AG10803 (cell line): ENCODE measurements at regions not wholly inside any gene's neighbourhood (a gene's known extent, or its start where the extent isn't known, plus 50 kb on each side); places are given as distances from the start of the nearest gene placed in this dataset.
"Not testable (repeated sequence)": the region's sequence is repeated elsewhere in the genome, so short reads cannot be mapped to it uniquely, and the experiment has no call there.

Experiments
- DNase-seq: peaks from one replicate; pipeline ENCODE4 v3.0.0; 2010; ENCODE audit warnings: low read depth
- H3K4me3 ChIP-seq: 2 replicates; pipeline ENCODE4 v1.5.1; 2011; ENCODE audit warnings: mild to moderate bottlenecking, low read length, control low read depth
- TF ChIP-seq, protein P1 (sequence below): conservative IDR thresholded peaks from 2 replicates; pipeline ENCODE4 v1.5.1; 2011; ENCODE audit warnings: mild to moderate bottlenecking, low read length, control low read depth, inconsistent platforms

DNA sequence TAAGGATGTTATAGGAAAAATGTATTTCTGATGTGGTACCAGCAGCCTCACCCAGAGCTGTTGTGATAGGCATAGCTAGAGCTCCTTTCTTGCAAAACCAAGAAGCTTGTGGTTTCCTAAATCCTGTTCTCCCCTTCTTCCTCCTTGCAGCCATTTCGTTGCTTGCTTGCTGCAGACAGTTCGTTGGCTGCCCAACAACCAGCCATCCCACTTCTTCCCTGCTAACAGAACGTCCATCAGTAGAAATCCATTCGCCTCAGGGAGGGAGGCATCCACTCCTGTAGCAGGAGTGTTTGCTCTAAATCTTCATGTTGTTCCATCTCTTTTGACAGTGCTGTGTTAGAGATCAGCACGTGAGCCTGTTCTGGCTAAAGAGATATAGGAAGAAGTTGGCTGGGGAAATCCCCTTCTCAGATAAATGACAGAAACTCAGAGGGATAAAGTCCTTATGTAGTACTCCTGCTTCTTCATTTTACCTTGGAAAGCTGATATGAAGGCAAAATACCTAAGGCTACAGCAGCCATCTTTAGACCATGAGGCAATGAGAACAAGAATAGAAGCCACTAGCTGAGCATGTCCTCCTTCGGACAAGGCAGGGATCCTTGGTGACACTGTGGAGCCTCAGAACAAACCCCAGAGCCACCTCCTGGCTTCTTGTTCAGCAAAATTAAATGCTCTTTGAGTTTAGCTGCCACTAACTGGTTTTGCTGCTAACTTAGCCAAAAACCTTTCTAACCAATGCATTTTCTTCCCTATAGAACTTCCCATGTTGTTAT is 68.4 kb upstream of the RELL1 start:
- no peak for DNase-seq
- no peak overlapping the region for H3K4me3 ChIP-seq
- TF ChIP-seq, protein P1, sequence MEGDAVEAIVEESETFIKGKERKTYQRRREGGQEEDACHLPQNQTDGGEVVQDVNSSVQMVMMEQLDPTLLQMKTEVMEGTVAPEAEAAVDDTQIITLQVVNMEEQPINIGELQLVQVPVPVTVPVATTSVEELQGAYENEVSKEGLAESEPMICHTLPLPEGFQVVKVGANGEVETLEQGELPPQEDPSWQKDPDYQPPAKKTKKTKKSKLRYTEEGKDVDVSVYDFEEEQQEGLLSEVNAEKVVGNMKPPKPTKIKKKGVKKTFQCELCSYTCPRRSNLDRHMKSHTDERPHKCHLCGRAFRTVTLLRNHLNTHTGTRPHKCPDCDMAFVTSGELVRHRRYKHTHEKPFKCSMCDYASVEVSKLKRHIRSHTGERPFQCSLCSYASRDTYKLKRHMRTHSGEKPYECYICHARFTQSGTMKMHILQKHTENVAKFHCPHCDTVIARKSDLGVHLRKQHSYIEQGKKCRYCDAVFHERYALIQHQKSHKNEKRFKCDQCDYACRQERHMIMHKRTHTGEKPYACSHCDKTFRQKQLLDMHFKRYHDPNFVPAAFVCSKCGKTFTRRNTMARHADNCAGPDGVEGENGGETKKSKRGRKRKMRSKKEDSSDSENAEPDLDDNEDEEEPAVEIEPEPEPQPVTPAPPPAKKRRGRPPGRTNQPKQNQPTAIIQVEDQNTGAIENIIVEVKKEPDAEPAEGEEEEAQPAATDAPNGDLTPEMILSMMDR: no peak

DNA sequence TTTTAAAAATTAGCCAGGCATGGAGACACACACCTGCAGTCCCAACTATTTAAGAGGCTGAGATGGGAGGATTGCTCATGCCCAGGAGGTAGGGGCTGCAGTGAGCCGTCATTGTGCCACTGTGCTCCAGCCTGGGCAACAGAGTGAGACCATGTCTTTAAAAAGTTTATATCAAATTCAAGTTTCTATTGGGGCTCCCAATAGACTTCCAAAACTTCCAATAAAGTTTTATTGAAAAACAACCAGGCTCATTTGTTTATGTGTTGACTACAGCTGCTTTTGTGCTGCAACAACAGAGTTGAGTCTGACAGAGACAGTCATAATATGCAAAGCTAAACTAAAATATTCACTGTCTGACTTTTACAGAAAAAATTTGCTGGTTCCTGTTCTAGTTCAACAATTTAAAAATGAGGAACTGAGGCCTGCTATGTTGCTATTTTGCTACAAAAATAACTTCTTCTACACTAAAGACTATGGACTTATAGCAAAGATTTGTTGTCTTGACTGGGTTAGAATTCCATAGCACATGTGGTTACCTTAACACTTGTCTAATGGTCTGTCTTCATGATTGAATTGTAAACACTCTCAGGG is 63.3 kb upstream of the RELL1 start:
- TF ChIP-seq, protein P1: no peak
- DNase-seq: no peak
- H3K4me3 ChIP-seq: no peak overlapping the region

DNA sequence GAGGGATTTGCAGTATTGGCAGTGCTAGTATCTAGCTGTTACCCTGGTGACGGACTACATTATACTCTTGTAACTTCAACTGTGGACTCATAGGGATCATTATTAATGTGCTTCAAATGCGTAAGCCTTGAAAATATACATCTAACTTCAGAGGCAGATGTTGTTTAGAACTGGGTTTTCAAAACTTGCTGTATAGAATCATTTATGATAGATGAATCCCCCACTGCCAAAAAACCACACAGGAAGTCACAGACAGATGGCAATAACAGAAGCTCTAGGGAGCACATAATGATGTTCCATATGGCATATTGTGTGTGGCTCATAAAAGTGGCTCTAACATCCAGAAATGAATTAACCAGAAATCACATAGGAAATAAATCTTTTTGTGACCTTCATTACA is 62.3 kb upstream of the RELL1 start:
- TF ChIP-seq, protein P1: no peak
- H3K4me3 ChIP-seq: no peak overlapping the region
- no peak for DNase-seq

DNA sequence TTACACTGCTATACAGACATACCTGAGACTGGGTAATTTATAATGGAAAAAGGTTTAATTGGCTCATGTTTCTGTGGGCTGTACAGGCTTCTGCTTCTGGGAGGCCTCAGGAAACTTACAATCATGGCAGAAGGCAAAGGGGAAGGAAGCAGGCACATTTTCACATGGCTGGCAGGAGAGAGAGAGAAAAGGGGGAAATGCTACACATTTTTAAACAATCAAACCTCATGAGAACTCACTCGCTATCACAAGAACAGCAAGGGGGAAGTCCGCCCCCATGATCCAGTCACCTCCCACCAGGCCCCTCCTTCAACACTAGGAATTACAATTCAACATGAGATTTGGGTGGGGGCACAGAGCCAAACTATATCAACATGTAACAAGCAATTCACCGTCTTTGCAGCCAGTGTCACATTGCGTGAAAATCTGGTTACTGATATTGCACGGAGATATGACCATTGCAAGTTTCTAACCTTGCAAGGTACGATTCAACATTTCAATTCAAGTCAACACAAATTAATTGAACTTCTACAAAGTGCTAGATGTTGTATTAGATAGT is 61.7 kb upstream of the RELL1 start:
- H3K4me3 ChIP-seq: no peak overlapping the region
- no peak for DNase-seq
- TF ChIP-seq, protein P1: no peak

DNA sequence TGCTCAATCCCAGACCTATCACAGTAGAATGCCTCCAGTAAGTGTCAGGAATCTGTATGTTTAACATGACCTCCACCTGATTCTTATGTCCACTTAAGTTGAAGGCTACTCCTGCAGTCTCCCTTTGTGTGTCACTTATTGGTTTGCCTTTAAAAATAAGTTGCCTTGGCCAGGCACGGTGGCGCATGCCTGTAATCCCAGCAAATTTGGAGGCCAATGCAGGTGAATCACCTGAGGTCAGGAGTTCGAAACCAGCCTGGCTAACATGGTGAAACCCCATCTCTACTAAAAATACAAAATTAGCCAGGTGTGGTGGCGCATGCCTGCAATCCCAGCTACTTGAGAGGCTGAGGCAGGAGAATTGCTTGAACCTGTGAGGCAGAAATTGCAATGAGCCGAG is 60.7 kb upstream of the RELL1 start:
- not testable (repeated sequence) for H3K4me3 ChIP-seq, DNase-seq

DNA sequence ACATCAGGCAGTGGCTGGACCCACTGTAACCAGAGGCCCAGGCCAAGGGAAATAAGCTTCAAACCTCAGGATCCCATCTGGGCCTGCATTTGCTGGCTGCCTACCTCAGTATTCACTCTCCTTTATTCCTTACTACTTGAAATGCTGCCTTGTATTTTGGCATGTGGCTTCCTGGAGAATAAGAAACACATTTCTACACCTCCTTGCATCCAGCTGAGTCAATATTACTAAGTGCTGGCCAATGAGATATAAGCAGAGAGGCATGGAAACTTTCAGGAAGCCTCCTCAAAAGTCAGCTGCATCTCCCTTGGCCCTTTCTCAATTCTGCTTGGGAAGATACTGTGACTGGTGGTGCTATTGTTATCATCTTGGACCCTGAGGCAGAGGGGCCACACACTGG is 59.8 kb upstream of the RELL1 start:
- TF ChIP-seq, protein P1: no peak
- no peak overlapping the region for H3K4me3 ChIP-seq
- peak; percentile 48 for DNase-seq

DNA sequence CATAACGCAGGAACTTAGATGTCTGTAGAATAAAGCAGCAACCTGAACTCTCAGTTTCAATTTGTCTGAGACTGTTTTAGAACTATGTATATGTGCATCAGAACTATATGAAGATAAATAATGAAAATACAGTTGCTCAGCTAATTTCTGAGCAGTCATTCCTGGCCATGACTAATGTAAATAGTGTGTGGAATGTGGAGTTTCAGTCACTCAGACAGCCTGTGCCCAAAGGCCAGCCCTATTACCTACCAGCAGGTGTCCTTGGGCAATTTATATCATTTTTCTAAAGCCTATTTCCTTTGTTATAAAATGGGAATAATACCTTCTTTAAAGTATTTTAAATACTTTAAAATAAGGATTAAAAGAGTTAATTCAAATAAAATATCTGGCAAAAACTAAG is 56.0 kb upstream of the RELL1 start:
- TF ChIP-seq, protein P1: no peak
- no peak for DNase-seq
- H3K4me3 ChIP-seq: no peak overlapping the region
